ENCODE measurements at regions not wholly inside any gene's neighbourhood (a gene's known extent, or its start where the extent isn't known, plus 50 kb on each side); places are given as distances from the start of the nearest gene placed in this dataset.

DNA sequence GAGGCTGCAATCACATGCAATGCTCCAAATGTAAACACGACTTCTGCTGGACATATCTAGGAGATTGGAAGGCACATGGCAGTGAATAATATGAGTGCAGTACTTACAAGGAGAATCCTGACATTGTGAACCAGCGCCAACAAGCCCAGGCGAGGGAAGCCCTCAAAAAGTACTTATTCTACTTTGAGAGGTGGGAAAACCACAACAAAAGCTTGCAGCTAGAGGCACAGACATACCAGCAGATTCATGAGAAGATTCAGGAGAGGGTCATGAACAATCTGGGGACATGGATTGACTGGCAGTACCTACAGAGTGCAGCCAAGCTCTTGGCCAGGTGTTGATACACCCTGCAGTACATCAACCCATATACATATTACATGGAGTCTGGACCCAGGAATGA is 475.7 kb upstream of the CDH2 start:
- DNase-seq (ENCODE audit: low read depth, low spot score) (no peak), FAIRE-seq (no peak)
- H3K4me1 ChIP-seq (ENCODE audit: control insufficient read depth, extremely low read depth, insufficient read depth, low read length) = peaks cover 4% of the 10 kb centered on the region
- dilution Hi-C loops (cut with MboI; ENCODE audit: extremely low pct_ligation_motif_present, low sequenced_read_pairs) = no loop called here
- H3K9me3 ChIP-seq (ENCODE audit: control insufficient read depth, low read depth, low read length) = no peaks in the 10 kb centered on the region
- H3K4me3 ChIP-seq (ENCODE audit: control insufficient read depth in 2 of 3, extremely low read depth in 1 of 3, insufficient read depth in 2 of 3, low read depth in 1 of 3, low read length in 3 of 3) = no peak overlapping the region
- no peak overlapping the region for H2AFZ ChIP-seq (ENCODE audit: control insufficient read depth, low read length)
- no peaks in the 10 kb centered on the region for H3K79me2 ChIP-seq (ENCODE audit: control insufficient read depth, insufficient read depth, low read length)
- no peaks in the 10 kb centered on the region for H3K36me3 ChIP-seq (ENCODE audit: control insufficient read depth in 2 of 2, extremely low read depth in 1 of 2, insufficient read depth in 2 of 2, low read length in 2 of 2)
- no peak overlapping the region for H3K4me2 ChIP-seq (ENCODE audit: control insufficient read depth, extremely low read depth, insufficient read depth, low read depth, low read length)
- H3K27ac ChIP-seq (ENCODE audit: control insufficient read depth, insufficient read depth, low read length) = no peak overlapping the region
- no peaks in the 10 kb centered on the region for H4K20me1 ChIP-seq (ENCODE audit: control insufficient read depth, extremely low read depth, insufficient read depth, low read length)
- TF ChIP-seq EZH2 (IDR thresholded peaks at IDR 0.05; ENCODE audit: low read length) = no peak
- TF ChIP-seq, protein P1, sequence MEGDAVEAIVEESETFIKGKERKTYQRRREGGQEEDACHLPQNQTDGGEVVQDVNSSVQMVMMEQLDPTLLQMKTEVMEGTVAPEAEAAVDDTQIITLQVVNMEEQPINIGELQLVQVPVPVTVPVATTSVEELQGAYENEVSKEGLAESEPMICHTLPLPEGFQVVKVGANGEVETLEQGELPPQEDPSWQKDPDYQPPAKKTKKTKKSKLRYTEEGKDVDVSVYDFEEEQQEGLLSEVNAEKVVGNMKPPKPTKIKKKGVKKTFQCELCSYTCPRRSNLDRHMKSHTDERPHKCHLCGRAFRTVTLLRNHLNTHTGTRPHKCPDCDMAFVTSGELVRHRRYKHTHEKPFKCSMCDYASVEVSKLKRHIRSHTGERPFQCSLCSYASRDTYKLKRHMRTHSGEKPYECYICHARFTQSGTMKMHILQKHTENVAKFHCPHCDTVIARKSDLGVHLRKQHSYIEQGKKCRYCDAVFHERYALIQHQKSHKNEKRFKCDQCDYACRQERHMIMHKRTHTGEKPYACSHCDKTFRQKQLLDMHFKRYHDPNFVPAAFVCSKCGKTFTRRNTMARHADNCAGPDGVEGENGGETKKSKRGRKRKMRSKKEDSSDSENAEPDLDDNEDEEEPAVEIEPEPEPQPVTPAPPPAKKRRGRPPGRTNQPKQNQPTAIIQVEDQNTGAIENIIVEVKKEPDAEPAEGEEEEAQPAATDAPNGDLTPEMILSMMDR (optimal IDR thresholded peaks at IDR 0.05 in 1 of 3, IDR thresholded peaks at IDR 0.05 in 1 of 3, conservative IDR thresholded peaks at IDR 0.05 in 1 of 3; ENCODE audit: extremely low read depth in 1 of 3, insufficient read depth in 2 of 3, low read length in 3 of 3) = no peak
- H3K27me3 ChIP-seq (ENCODE audit: control insufficient read depth, extremely low read depth, insufficient read depth, low read length) = no peaks in the 10 kb centered on the region
- H3K9ac ChIP-seq (ENCODE audit: control insufficient read depth, extremely low read depth, insufficient read depth, low read length) = no peak overlapping the region
- no peaks in the 10 kb centered on the region for H3K9me1 ChIP-seq (ENCODE audit: control insufficient read depth, extremely low read depth, insufficient read depth, low read length)

DNA sequence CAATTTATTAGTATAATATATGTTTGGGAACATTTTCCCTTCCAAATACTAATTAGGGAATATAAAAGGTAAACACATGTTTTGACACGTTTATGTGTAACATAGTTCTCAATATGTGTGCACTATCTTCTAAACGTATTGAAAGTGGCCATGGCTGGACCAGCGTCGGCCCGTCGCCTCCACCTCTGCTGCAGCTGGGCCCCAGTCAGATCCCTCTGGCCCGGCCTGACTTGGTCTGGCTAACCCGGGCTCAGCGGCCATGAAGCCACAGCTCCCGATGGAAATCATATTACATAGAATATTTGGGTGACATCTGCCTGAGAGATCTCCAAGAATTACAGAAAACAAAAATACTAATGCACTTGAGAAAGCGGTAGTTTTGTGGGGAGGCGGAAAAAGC is 474.4 kb upstream of the CDH2 start:
- Histone ChIP-seq H3K9me3 (ENCODE audit: control insufficient read depth, low read depth, low read length) (no peaks in the 10 kb centered on the region), H3K9ac (ENCODE audit: control insufficient read depth, extremely low read depth, insufficient read depth, low read length) (no peak overlapping the region), H3K4me1 (ENCODE audit: control insufficient read depth, extremely low read depth, insufficient read depth, low read length) (no peaks in the 10 kb centered on the region), H3K79me2 (ENCODE audit: control insufficient read depth, insufficient read depth, low read length) (no peaks in the 10 kb centered on the region), H3K4me3 (ENCODE audit: control insufficient read depth in 2 of 3, extremely low read depth in 1 of 3, insufficient read depth in 2 of 3, low read depth in 1 of 3, low read length in 3 of 3) (no peak overlapping the region), H3K36me3 (ENCODE audit: control insufficient read depth in 2 of 2, extremely low read depth in 1 of 2, insufficient read depth in 2 of 2, low read length in 2 of 2) (no peaks in the 10 kb centered on the region), H2AFZ (ENCODE audit: control insufficient read depth, low read length) (no peak overlapping the region), H3K4me2 (ENCODE audit: control insufficient read depth, extremely low read depth, insufficient read depth, low read depth, low read length) (no peak overlapping the region), H3K9me1 (ENCODE audit: control insufficient read depth, extremely low read depth, insufficient read depth, low read length) (no peaks in the 10 kb centered on the region), H3K27ac (ENCODE audit: control insufficient read depth, insufficient read depth, low read length) (no peak overlapping the region), H4K20me1 (ENCODE audit: control insufficient read depth, extremely low read depth, insufficient read depth, low read length) (no peaks in the 10 kb centered on the region), H3K27me3 (ENCODE audit: control insufficient read depth, extremely low read depth, insufficient read depth, low read length) (no peaks in the 10 kb centered on the region)
- TF ChIP-seq, protein P1 (optimal IDR thresholded peaks at IDR 0.05 in 1 of 3, IDR thresholded peaks at IDR 0.05 in 1 of 3, conservative IDR thresholded peaks at IDR 0.05 in 1 of 3; ENCODE audit: extremely low read depth in 1 of 3, insufficient read depth in 2 of 3, low read length in 3 of 3) = no peak
- TF ChIP-seq EZH2 (IDR thresholded peaks at IDR 0.05; ENCODE audit: low read length) = no peak
- no peak for DNase-seq (ENCODE audit: low read depth, low spot score)
- dilution Hi-C loops (cut with MboI; ENCODE audit: extremely low pct_ligation_motif_present, low sequenced_read_pairs) = no loop called here
- FAIRE-seq = no peak

Measured in keratinocyte (primary cell).